Smooth muscle cell of the brain vasculature (primary cell): ENCODE measurements at regions not wholly inside any gene's neighbourhood (a gene's known extent, or its start where the extent isn't known, plus 50 kb on each side); places are given as distances from the start of the nearest gene placed in this dataset.

ENCODE experiments used
- DNase-seq: peaks from one replicate; pipeline ENCODE4 v3.0.0-alpha.2; 2012; ENCODE audit warnings: low read depth, low spot score

GRCh38 chr14:39488600-39488999, 56.4 kb upstream of the FBXO33 start:
- DNase-seq = no peak

- no peak for DNase-seq
Observed at GRCh38 chr14:39483682-39484081, 51.4 kb upstream of the FBXO33 start.
